ENCODE measurements at regions not wholly inside any gene's neighbourhood (a gene's known extent, or its start where the extent isn't known, plus 50 kb on each side); places are given as distances from the start of the nearest gene placed in this dataset.

DNA sequence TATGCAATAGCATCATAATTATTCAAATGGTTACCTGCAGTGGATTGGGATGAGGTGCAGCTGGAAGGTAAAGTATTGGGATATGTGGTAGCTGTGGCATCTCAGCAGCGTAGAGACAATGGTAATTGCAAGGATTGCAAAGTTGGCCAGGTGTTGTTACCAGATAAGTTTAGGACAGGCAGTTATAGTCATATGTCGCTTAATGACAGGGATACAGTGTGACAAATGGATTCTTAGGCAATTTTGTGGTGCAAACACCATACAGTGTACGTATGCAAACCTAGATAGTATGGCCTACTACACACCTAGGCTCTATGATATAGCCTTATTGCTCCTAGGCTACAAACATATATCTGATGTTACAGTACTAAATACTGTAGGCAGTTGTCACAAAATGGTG lies 163.5 kb upstream of the LYZL2 start:
- DNase-seq (ENCODE audit: low read depth, low spot score): no peak

DNA sequence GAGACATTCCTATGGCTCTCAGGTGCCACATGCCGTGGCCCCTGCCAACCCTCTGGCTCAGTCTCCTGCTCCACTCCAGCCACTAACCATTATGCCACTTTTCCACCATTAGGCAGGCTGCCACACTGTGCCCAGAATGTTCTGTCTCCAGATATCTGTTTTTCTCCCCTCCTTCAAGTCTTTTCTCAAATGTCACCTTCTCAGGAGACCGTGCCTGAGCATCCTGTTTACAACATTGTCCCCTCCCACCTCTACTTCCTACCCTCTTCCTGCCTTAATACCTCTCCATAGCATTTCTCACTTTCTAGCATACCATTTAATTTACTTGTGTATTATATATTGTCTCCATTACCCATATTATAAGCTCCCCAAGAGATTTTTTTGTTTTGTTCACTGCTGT lies 162.5 kb upstream of the LYZL2 start:
- DNase-seq (ENCODE audit: low read depth, low spot score): no peak

DNA sequence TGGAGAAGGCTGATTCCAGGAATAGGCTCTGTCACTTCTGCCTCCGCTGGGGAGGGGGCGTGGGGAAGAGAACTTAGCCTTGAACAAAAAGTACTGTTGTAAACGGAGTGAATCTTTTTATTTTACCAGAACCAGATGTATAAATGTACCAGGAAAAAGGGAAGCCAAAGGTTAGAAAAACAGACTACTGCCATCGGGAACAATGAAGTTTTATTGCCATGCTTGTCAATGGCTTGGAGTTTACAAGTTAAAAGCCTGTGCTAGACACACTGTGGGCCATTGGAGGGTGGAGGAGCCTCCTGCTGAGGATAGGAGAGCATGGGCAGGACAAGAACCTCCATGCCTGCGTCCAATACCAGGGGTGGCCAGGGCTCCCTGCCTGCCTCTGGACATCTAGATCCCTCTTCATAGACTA lies 161.7 kb upstream of the LYZL2 start:
- no peak for DNase-seq (ENCODE audit: low read depth, low spot score)

DNA sequence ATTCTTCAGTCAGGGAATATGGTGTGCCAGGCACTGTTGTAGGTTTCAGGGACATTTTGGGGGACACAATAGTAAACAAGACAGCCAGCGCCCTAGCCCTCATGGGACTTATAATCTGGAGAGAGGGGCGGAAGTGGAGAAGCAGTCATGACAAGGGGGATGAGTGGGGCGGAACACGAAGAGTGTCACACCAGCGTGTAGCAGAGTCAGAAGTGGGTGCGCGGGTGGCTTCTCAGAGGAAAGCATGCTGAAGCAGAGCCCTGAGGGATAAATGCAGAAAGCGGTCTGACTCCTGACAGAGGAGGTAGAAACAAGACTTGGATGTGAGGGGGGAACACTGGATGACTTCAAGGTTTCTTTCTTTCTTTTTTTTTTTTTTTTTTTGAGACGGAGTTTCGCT lies 160.3 kb upstream of the LYZL2 start:
- DNase-seq (ENCODE audit: low read depth, low spot score): no peak

DNA sequence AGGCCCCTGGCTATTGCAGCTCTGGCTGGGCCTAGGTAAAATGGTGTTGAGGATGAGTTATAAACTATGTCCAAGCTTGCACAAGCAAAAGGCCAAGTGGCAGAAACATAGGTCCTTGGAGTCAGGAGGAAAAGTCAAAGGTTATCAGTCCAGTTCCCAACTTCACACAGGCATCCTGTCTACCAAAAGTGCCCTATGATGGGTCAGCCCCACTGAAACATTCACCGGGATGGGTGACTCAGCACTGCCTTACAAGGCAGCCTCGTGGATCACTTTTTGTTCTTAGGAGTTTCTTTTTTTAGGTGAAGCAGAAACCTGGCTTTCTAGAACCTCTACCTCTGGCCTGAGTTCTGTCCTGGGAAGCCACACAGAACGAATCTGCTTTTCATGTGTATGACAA lies 158.8 kb upstream of the LYZL2 start:
- DNase-seq (ENCODE audit: low read depth, low spot score): peak; percentile 44

DNA sequence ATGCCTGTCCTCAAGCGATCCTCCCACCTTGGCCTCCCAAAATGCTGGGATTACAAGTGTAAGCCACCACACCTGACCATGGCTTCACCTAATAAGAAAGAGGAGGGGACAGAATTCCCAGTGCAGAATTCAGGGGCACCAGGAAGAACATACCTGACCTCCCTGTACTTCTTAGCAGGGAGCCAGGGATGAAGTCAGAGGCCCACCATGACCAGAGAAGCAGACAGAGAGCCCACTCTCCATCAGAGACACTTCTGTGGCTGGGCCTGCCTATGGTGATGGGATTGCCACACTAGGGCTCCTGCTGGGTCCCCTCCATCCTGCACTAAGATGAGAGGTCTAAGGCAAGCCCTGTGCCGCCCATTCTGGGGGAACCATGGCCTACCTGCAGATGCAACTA lies 157.4 kb upstream of the LYZL2 start:
- no peak for DNase-seq (ENCODE audit: low read depth, low spot score)

DNA sequence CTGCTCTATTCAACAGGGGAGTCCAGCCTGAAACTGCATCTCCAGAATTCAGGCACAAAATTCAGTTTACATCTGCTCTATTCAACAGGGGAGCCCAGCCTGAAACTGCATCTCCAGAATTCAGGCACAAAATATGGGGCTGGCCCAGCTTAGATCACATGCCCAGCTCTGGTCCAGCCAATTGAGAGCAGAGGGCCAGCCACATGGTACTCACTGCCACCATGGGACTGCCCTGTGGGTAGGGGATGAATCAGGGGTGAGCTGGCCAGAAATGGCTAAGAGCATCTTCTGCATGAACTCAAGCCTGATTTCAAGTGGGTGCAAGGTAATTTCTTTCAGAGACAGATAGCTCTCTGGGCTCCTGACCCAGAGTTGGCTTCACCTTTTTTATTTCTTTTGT lies 156.6 kb upstream of the LYZL2 start:
- no peak for DNase-seq (ENCODE audit: low read depth, low spot score)

DNA sequence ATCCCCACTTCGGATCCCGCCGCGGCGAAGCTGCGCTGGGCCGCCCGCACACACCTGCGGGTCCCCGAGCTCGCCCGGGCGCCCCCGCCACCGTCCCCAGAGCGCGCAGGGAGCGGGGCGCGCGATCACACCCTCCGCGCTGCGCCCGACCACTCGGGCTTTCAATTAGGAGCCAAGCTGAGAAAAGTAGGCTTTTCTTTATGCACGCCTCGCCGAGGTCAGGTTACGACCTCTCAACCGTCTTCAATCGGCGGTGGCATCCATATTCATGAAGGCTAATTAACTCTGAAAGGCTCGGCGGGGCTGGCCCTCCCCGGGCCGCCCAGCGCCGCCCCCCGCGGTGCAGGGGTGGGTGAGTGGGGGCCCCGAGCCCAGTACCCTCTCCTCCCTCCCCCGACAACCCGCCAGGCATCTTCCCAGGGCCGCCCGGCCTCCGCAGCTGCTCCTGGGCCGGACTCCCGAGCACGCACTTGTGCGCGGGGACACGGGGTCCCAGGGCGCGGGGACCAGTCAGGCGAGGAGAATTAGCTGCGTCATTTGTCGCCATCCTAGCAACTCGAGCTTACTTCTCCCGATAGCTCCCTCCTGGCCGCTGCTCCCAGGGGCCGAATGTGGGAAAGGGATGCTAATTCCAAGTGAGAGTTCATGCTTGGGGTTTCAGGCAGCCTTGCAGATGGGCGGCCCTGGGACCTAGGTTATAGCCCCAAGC lies 155.5 kb upstream of the LYZL2 start:
- DNase-seq (ENCODE audit: low read depth, low spot score): peak; percentile 47

DNA sequence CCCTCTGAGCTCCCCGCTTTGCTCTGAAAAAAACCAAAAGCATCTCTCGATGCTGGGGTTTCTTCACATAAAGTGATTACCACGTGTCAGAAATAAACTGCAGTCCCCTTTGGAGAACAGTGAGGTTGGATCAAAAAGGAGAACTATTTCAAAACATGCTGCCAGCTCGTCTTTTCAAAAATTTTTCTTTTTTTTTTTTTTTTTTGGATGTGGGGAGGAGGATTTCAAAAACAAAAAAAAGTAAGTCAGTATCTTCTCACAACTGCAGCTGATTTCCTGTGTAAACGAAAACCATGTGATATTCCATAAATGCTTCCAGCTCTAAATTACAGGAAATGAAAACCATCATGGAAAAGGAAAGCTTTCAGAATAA lies 155.0 kb upstream of the LYZL2 start:
- peak; percentile 54 for DNase-seq (ENCODE audit: low read depth, low spot score)

DNA sequence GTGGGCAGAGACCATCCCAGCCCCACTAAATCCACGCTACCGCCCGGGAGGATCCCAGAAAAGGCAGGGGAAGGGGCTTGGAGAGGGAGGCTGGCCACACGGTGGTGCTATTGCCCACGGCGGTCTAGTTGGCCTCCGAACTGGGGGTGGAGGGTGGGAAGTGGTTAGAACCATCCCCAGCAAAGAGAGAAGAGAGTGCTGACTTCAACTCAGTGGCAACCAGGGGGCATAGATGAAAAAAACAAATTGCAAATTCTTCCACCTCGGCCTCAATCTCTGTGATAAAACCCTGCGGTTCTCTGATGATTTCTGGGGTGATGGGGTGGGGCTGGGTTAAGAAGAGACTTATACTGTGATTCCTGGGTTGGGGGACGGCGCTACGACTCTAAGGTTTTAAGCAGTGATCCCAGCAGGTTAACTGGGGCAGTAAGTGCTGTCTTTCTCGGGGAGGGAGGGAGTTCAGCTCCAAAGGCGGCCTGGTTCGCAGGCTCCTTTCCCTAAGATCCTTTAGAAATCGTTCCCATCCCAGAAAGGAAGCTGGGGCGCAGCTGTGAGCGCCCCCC lies 154.5 kb upstream of the LYZL2 start:
- peak; percentile 80 for DNase-seq (ENCODE audit: low read depth, low spot score)

DNA sequence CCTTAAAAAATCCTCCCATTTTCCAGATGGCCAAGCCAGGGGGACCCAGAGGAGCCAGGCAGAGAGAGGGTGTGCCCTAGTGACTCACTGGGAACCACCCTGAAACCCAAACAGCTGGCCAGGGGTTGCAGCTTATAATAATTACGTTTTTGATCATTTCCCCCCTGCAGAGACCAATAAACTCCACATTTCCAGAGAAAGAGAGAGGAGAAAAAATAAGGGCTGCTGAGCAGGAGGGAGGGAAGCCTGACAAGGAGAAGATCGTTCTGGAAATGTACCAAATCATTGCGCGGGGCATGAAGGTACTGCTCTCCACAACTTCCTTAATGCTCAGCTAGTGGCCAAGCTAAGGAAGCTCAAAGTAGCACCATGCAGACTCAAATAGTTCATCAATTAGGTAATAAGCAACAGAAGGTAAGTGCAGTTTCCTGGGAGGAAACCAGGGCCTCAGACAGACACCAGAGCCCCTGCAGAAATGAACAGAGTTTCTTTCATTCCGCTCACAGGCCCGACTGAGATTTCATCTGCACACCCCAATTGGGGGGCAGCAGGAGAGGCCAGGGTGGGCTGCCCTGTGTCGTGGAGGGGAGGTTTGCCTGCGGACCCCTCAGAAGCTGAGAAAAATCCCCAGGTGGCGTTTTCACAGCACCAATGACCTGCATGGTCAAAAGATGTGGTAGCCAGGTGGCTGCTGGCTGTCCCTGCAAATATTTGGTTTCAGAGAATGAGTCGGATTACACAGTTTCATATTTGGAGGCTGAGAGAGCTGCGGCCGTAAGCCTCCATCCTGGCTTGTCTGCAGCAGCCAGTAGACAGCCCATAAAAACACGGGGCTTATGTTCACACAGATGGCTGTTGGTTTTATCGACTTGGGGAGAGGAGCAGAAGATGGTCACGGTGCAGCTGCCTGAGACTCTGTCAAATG lies 153.2 kb upstream of the LYZL2 start:
- DNase-seq (ENCODE audit: low read depth, low spot score): no peak

DNA sequence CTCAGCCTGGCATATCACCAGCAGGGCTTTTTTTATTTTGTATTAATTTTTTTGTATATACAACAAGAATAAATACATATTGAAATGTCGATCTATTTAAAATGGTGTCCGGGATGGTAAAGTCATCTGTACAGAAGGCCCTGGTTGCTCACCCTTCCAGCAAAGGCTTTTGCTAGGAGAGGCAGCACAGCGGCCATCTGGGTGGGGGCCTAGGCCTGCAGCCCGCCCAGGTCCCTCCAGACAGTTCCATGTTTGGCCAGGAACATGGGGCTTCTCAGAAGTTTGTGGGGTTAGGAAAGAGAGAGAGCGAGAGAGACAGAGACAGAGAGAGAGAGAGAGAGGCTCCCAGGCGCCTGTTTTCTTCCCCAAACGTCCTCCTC lies 152.6 kb upstream of the LYZL2 start:
- no peak for DNase-seq (ENCODE audit: low read depth, low spot score)

DNA sequence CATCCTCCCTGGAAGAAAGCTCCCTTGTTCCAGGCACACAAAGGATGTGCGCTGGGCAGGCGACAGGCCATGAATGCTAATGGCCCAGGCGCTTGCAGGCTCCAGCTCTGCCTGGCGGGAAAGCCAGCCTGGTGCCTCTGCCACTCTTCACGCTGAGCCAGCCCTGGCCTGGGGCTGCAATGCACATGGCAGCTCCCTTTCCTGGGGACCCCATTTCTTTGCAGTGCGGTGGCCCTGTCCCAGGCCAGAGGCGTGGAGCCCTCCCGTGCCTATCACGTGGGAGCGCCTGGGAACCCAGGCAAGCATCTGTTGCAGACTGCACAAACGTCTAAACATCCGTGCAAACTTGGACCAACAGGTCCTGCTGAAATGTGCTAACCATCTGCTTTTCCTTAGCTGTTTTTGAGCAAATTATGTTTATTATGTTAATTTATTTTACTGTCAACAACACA lies 152.1 kb upstream of the LYZL2 start:
- no peak for DNase-seq (ENCODE audit: low read depth, low spot score)

DNA sequence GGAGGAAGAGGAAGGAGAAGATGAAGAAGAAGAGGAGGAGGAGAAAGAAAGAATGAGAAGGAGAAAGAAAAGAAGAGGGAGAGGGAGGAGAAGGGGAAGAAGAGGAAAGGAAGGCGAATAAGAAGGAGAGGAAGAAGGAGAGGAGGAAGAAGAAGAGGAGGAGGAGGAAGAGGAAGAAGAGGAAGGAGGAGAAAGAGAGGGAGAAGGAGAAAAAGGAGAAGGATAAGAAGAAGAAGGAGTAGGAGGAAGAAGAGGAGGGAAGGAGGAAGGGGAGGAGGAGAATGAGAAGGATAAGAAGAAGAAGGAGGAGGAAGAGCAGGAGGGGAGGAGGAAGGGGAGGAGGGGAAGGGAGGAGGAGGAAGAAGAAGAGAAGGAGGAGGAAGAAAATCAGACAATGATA lies 149.2 kb upstream of the LYZL2 start:
- DNase-seq (ENCODE audit: low read depth, low spot score): no peak

DNA sequence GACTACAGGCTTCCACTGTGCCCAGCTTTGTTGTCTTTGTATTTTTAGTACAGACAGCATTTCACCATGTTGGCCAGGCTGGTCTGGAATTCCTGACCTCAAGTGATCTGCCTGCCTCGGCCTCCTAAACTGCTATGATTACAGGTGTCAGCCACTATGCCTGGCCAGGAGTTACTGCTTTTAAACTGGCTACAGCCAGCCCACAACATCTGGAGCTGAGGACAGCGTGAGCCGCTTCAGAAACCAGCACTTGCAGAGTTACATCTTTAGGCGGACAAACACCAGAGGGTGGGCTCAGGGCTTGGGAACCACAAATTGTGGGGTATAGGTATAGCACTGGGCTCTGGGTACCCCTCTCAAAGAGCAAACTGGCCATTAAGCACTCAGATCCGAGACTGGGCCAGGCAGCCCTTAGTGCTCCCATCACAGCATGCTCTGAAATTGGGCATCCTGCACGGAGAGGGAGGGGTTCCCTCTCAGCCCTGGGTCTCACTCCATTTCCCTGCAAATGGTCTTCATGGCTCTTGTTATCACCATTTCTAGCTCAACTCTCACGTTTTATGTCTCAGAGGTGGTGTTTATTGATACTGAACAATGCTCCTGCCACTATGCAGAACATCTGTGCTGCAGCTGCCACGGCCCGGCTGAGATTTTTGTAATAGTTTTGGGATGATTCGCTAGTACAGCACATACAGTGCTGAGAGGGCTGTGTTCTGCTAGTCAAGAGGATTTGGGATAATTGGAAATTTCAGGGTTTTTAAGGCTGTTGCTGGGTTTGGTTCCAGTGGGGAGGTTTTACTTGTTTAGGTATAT lies 146.4 kb upstream of the LYZL2 start:
- DNase-seq (ENCODE audit: low read depth, low spot score): no peak

DNA sequence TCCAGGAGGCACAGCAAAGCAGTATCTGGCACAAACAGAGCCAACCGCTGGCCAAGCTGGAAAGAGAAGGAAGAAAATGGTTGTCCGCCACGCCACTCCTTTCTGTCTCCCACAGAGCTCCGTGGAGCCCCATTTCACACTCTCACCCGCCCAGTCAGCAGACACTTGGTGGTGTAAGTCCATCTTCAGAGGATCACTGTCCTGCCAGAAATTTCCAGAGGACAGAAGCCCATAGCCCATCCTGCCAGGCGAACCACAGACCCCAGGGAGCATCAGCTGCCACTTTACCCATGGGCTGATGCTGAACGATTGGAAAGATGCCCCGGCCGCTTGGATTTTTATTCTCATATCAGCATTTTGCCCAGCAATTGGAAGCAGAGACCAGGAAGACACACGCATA lies 144.7 kb upstream of the LYZL2 start:
- DNase-seq (ENCODE audit: low read depth, low spot score): no peak

DNA sequence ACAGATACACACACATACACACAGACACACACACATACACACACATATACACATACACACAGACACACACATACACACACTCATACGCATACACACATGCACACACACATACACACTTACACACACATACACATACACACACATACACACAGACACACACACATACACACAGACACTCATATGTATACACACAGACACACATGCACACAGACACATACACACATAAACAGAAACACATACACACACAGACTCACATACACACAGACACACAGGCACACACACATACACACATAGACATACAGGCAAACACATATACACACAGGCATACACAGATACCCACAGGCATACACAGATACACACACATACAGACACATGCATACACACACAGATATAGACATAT lies 143.9 kb upstream of the LYZL2 start:
- DNase-seq (ENCODE audit: low read depth, low spot score): no peak

DNA sequence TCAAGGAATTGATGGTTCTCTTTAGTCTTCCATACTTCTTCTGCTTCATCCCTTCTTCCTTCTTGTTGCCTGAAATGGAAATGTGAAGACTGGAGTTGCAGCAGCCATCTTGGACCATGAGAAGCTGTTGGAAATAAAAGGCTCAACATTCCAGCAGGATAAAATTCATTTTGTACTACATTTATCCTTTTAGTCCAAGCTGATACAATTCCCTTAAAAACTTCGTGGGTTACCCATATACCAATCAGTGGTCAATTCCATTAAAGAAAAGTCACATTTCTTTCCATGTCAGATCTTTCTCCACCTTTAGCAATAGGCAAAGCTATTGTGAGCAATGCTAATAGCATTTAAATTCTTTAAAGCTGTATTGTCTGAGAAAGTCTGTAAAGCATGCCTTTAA lies 141.3 kb upstream of the LYZL2 start:
- no peak for DNase-seq (ENCODE audit: low read depth, low spot score)

DNA sequence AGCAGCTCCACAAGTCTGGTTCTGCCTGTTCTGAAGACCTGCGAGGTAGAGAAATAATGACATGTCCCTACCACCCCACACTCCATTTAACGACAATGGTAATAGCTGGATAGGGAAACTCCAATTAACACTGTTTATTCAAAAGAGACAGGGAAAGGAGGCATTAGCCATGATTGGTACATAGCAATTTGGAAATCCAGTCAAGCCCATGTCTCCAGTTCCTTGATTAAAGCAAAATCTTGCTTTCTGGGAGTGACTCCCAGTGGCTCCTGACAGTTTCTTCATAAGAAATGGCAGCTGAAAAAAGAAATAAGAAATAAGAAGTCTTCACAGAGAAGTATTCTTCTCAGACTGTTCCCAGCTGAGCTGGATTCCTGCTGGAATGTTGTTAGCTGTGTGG lies 140.7 kb upstream of the LYZL2 start:
- no peak for DNase-seq (ENCODE audit: low read depth, low spot score)

DNA sequence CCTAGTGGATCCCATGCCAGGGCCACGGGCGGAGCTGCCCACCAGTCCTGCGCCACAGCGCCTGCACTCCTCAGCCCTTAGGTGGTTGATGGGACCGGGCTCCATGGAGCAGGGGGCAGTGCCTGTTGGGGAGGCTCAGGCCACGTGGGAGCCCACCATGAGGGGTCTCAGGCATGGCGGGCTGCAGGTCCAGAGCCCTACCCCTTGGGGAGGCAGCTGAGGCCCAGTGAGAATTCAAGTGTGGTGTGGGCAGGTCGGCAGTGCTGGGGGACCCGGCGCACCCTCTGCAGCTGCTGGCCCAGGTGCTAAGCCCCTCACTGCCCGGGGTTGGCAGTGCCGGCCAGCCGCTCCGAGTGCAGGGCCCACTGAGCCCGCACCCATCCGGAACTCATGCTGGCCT lies 139.8 kb upstream of the LYZL2 start:
- DNase-seq (ENCODE audit: low read depth, low spot score): no peak

DNA sequence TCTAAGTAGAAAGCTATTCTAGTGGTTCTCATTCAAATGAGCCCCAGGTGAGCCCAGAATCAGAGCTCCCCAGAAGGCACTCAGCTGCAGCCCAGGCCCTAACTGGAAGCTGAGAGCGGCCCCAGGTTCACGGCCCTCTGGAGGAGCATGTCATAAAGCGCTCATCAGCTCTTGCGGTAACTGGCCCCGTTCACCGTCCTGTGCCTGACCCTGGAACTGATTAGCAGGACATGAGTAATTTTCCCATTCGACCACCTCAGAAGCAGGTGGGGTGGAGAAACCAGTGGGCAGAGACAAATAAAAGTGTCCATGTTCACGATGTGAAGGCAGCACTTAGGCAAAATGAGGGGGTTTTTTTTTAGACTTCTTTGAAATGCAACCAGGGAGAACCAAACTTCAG lies 136.1 kb upstream of the LYZL2 start:
- no peak for DNase-seq (ENCODE audit: low read depth, low spot score)
